Loucy (cell line): ENCODE measurements at regions not wholly inside any gene's neighbourhood (a gene's known extent, or its start where the extent isn't known, plus 50 kb on each side); places are given as distances from the start of the nearest gene placed in this dataset.

Experiments
- EZH2phosphoT487 ChIP-seq: fragments of 200-600 bp; IDR thresholded peaks from 2 replicates; pipeline ENCODE4 v1.6.1; 2018; ENCODE audit warnings: antibody characterized with exemption, mild to moderate bottlenecking, moderate library complexity, borderline replicate concordance
- TF ChIP-seq, protein P1 (sequence below): fragments of 200-600 bp; sonication (generic); conservative IDR thresholded peaks from 2 replicates; pipeline ENCODE4 v1.5.1; 2014; ENCODE audit warnings: mild to moderate bottlenecking, antibody characterized with exemption, low read length

DNA sequence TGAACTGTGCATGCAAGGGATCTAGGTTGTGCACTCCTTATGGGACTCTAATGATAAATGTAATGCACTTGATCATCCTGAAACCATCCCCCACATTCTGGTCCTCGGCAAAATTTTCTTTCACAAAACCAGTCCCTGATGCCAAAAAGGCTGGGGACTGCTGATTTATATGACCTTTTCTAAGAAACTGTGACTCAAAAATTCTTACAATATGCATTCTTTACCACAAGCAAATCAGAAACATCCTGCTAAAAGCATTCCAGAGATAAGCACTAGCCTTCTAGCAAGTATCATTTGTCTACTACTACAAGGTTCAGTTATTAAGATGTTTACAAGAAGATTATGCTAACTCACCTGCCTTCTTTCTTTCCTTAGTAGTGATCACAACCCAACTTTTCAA, 166.5 kb upstream of the PCDH7 start:
- TF ChIP-seq, protein P1, sequence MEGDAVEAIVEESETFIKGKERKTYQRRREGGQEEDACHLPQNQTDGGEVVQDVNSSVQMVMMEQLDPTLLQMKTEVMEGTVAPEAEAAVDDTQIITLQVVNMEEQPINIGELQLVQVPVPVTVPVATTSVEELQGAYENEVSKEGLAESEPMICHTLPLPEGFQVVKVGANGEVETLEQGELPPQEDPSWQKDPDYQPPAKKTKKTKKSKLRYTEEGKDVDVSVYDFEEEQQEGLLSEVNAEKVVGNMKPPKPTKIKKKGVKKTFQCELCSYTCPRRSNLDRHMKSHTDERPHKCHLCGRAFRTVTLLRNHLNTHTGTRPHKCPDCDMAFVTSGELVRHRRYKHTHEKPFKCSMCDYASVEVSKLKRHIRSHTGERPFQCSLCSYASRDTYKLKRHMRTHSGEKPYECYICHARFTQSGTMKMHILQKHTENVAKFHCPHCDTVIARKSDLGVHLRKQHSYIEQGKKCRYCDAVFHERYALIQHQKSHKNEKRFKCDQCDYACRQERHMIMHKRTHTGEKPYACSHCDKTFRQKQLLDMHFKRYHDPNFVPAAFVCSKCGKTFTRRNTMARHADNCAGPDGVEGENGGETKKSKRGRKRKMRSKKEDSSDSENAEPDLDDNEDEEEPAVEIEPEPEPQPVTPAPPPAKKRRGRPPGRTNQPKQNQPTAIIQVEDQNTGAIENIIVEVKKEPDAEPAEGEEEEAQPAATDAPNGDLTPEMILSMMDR: no peak
- no peak for TF ChIP-seq EZH2phosphoT487
